ENCODE measurements at regions not wholly inside any gene's neighbourhood (a gene's known extent, or its start where the extent isn't known, plus 50 kb on each side); places are given as distances from the start of the nearest gene placed in this dataset.
"Not testable (repeated sequence)": the region's sequence is repeated elsewhere in the genome, so short reads cannot be mapped to it uniquely, and the experiment has no call there.

- no peak for DNase-seq (ENCODE audit: low spot score)
Observed at GRCh38 chr14:43285575-43285974, 1221.5 kb downstream of the FSCB start.

GRCh38 chr14:43260056-43260455 lies 1247.0 kb downstream of the FSCB start:
- no peak for DNase-seq (ENCODE audit: low spot score)

DNA sequence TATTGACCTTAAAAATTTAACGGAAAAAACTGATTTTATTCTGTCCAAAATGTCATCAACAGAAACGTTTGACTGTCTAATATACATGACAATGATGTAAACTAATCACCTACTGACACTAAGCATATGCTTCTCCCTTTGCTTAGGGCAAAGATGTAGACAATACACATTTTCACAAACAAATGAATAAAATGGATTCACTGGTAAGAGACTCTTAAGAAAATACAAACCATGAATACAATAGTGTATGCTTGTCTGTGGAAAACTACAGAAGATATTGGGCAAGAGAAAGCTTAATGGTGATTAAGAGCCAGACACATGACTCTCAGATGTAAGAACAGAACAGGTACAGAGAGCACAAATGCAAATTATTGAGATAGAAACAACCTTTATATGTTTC lies 1248.7 kb downstream of the FSCB start:
- DNase-seq (ENCODE audit: low spot score), result no peak

GRCh38 chr14:43256996-43257395 lies 1250.1 kb downstream of the FSCB start:
- DNase-seq (ENCODE audit: low spot score), result not testable (repeated sequence)

DNA sequence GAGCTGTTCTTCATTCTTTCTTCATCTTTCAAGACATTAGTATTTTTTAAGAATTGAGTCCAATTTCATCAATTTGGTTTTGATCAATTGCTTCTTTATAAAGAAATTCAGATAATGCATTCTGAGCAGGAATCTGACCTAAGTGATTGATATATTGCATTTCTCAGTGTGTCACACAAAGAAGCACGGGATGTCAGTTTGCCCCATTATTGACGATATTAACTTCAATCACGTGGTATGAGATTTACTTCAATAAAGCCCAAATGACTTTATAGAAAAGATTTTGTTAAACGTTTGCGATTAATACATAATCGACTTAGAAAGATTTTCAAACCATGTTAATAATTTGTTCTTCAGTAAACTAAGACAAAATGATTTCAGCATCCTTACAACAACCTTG lies 1254.2 kb downstream of the FSCB start:
- no peak for DNase-seq (ENCODE audit: low spot score)

DNA sequence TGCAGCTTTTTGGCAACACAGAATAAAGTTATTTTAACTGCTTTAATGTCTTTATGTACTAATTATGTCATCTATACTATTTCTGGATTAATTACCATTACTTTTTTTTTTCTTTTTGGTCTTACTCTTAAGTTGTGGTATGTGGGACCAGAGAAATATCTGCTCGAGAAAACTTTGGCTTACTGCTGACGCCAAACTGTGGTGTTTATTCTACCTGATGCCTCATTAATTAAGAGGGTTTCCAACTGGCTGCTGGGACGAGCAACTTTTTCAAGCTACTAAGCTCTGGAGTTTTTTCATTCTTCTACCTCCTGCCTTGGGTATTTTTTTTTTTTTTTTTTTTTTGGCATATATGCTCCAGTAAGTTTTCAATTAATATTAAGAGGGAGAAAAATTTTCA lies 1257.5 kb downstream of the FSCB start:
- DNase-seq (ENCODE audit: low spot score), result no peak

- no peak for DNase-seq (ENCODE audit: low spot score)
Observed at GRCh38 chr14:43249116-43249515, 1258.0 kb downstream of the FSCB start.

- DNase-seq (ENCODE audit: low spot score), result no peak
Observed at GRCh38 chr14:43247877-43248276, 1259.2 kb downstream of the FSCB start.

DNA sequence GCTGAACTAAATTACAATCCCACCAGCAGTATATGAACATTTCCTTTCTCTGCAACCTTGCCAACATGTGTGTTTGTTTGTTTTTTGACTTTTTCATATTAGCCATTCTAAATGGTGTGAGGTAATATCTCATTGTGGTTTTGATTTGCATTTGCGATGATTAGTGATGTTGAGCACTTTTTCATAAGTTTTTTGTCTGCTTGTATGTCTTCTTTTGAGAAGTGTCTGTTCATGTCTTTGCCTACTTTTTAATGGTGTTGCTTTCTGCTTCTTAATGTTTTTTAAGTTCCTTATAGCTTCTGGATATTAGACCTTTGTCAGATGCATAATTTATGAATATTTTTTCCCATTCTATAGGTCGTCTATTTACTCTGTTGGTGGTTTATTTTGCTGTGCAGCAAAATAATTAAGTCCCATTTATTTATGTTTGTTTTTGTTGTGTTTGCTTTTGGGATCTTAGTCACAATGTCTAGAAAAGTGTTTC lies 1262.9 kb downstream of the FSCB start:
- DNase-seq (ENCODE audit: low spot score), result no peak

DNA sequence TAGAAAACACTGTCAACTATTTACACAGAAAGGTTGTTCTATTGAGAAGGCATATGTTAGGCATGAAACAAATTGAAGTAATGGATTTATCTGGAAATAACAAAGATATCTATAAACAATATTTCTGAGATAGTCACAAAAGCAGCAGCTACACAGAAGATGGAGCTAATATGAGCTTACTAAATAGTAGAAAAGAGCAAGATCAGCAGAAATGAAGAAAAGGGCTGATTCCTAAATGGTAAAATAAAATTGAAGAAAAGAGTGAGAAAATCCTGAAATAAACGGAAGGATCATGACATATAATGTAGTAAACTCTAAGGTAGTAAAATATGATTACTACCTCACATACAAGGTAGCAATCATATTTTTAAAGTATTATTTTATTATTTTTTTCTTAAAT lies 1263.9 kb downstream of the FSCB start:
- no peak for DNase-seq (ENCODE audit: low spot score)

DNA sequence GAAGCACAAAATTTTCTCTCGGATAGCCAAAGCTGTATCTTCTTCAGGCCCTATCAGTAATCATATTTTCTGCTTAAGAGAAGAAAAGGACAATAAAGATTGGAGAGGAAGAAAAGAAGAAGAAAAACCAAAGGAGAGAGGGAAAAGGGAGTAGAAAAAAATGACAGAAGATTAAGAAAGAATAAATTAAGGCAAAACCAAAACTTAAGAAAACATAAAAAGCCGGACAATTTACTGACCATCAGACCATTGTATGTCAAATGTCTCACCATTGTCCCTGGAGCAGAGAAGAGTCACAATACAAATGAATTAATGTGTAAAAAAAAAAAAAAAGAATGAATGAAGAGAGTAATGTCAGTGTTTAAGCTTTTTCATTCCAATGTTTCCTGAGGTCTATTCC lies 1274.8 kb downstream of the FSCB start:
- no peak for DNase-seq (ENCODE audit: low spot score)

DNA sequence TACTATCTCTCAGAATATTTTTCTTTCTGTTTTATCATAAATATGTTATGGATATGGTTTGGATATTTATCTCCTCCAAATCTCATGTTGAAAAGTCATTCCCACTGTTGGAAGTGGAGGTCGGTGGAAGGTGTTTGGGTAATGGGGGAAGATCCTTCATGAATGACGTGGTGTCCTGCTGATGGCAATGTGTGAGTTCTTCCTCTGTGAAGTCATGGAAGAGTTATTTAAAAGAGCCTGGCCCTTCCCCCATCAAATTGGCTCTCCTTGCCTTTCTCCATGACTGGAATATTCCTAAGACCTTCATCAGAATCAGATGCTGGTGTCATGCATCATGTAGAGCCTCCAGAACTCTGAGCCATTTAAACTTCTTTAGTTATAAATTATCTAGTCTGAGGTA lies 1291.6 kb downstream of the FSCB start:
- DNase-seq (ENCODE audit: low spot score), result no peak

- no peak for DNase-seq (ENCODE audit: low spot score)
Observed at GRCh38 chr14:43207189-43207588, 1299.9 kb downstream of the FSCB start.

GRCh38 chr14:43204816-43205215 lies 1302.3 kb downstream of the FSCB start:
- no peak for DNase-seq (ENCODE audit: low spot score)

- no peak for DNase-seq (ENCODE audit: low spot score)
Observed at GRCh38 chr14:43200519-43200918, 1306.6 kb downstream of the FSCB start.

- DNase-seq (ENCODE audit: low spot score), result no peak
Observed at GRCh38 chr14:43198465-43198864, 1308.6 kb downstream of the FSCB start.

- no peak for DNase-seq (ENCODE audit: low spot score)
Observed at GRCh38 chr14:43184540-43184939, 1322.5 kb downstream of the FSCB start.

- DNase-seq (ENCODE audit: low spot score), result no peak
Observed at GRCh38 chr14:43183916-43184315, 1323.2 kb downstream of the FSCB start.

- DNase-seq (ENCODE audit: low spot score), result no peak
Observed at GRCh38 chr14:43175896-43176295, 1331.2 kb downstream of the FSCB start.

DNA sequence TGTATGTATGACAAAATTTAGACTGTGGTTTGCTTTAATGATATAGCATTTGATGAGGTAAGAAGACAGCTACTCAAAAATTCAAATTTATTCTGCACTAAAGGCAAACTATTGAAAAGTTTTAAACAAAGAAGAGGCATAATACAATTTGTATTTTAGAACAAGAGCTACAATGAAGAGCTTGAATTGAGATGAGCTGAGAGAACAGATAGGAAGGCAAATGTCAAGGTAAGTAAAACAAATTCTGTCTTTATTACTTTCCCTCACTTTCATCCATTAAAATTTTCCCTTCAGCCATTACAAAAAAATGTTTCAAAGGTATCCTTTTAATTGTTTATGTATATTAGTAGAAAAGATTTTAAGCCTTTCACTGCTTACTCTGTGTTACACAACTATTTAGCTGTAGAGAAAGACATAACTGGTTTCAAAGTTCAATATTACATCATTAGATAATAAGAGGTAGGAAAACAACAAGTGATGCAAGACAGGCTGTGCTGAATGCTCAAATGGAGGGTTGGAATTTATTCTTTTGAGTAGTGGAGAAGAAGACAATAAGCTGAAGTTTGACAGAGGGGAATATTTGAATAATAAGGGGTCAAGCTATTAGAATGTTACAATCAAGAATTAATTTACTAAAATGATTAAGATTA lies 1334.1 kb downstream of the FSCB start:
- no peak for DNase-seq (ENCODE audit: low spot score)

DNA sequence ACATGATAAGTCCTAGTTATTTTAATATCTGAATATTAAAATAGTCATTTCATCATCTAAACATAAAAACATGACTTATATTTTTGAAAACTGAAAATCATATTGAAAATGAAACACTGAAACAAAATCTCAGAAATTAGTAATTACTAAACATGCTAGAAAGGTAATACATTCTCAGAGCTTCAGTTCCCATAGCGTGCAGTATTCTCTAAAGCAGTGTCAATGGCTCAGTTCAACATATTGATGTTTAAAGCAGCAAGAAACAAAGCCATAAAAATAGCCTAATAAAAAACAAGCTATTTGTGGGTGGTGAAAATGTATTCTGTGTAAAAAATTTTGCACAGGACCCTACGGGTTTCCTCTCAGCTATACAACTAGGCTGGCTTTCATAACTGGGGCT lies 1337.4 kb downstream of the FSCB start:
- no peak for DNase-seq (ENCODE audit: low spot score)

DNA sequence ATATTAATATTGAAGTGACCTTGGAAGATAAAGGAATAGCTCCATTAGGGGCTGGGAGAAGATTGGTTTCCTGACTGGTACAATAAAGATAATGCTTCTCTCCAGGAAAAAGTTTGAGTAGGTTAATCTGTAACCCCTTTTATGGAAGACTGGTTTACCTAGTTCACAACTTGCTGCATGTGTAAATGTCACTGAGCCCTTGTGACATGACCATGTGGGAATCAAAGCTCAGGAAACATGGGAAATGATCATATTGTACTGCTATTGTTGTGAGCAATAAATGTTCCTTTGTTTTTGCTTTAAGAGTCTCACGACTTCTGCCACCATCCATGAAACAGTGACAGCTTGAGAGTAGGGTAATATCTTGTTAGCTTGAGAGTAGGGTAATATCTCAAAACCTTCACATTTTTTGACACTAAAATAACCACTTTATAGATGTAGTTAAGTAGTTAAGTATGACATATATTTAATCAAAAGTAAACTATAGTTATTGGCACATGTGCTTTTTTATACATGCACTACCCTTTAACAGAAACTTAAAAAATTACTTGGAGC lies 1338.6 kb downstream of the FSCB start:
- DNase-seq (ENCODE audit: low spot score), result no peak

DNA sequence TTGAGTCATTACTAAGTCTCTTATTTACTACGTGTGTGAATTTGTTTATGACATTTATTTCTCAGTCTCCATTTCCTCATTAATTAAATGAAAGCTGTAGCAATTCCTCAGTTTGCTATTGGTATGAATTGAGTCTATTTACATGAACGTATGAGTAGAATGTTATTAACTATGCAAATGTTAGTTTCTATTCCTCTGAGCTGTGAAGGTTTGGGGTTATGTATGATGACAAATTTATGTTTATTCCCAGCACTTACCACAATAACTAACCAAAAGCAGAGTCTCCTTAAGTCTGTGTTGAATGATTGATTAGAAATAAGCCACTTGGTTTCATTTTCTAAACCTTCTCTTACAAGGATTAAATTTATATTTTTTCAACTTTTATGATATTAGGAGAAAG lies 1340.9 kb downstream of the FSCB start:
- no peak for DNase-seq (ENCODE audit: low spot score)

DNA sequence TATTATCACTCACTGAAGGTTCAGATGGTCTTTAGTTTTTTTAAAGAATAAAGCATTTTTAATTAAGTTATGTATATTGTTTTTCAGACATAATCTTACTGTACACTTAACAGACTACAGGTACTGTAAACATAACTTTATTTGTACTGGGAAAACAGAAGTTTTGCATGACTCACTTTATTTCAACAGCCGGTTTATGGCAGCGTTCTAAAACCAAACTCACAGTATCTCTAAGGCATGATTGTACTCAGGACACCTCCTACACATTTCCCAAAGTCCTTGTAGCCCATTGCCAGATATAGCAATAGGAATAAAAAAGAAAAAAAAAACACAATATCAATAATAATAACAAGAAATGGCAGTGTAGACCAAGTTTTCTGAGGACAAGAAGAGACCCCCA lies 1341.4 kb downstream of the FSCB start:
- no peak for DNase-seq (ENCODE audit: low spot score)
